GM21367 (cell line): ENCODE measurements at regions not wholly inside any gene's neighbourhood (a gene's known extent, or its start where the extent isn't known, plus 50 kb on each side); places are given as distances from the start of the nearest gene placed in this dataset.

Experiments used
- ATAC-seq: cut with Tn5 transposase; IDR thresholded peaks from one replicate; pipeline ENCODE4 v1.9.1; 2021; ENCODE audit not compliant: unreplicated experiment

DNA sequence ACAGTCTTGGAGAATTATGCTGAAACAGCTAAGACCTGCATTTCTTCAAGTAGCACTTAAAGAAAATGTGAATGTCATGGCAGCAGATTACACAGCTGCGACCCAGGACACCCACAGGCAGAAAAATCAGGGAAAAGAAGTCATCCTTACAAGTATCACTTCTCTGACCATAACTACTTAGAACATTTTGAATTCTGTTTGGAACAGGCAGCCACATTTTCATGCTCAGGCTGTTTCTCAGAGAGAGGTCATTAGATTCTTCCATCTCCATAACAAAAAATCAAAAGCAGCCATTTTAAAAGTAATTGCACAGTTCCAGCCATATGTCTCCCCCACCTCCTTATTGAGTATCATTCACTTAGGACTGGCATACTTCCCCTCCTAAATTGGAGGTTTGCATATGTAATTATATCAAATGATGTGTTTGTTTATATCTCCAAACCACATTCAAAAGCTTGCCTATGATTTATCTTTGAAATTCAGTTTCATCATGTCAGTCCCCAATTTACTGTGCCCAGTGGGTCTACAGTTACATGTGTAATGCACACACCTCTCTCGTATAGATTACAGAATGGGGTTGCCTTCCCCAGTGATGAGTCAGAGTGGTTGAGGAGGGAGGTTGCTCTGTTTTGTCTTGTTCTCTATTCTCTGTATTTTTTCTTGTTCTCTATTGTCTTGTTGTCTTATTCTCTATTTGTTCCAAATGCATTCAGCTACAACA lies 276.5 kb upstream of the MTNR1B start:
- ATAC-seq = no peak

DNA sequence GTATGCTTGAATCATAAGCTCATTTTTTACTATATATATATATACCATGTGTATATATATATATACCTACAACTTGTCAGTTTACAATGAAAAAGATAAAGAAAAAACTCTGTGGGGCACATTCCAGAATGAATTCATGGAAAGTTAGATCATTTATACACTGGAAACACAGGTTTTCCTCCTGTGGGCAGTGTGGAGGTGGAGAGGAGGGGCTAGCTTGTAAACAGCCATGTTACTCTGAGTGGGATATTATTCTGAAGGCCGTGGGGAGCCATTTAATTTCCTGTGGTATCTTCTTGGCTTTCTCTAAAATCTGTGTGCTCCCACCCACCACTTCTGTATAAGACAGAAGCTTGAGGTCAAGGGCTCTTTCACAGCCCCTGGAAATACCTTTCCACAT lies 273.4 kb upstream of the MTNR1B start:
- no peak for ATAC-seq

DNA sequence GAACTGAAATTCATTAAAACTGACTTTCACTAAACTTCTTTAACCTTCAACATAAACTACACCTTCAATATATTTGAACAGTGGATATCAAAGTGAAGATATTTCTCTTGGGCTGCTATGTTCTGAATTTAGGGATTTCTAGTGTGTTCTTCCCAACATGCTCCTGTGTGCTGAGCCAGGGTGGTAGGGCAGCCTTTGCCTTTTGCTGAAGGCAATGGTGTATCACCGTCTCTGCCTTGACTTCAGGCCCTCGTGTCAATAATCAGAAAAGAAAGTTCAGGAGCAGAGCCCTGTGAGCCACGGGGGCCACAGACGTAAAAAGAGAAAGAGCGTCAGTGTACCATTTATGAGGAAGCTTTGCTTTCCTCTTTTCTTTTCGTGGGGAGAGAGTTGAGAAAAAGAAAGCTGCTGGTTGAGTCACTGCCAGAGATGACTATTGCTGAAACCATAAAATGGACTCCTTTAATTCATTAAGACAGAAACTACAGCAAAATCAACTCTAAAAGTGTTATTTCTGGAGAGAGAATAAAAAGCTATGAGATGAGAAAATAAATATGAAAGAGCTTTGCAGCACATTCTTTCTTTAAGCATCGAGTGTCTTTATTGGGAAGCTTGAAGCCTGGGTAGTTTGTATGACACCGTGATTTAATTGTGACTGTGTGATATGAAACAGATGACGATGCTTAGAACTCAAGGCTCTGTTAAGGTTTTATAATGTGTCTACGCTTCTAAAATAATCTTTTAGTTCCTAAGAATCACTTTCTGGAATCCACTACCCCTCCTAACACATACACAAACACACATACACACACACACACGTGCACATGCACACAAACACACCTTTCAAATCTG lies 271.8 kb upstream of the MTNR1B start:
- no peak for ATAC-seq

DNA sequence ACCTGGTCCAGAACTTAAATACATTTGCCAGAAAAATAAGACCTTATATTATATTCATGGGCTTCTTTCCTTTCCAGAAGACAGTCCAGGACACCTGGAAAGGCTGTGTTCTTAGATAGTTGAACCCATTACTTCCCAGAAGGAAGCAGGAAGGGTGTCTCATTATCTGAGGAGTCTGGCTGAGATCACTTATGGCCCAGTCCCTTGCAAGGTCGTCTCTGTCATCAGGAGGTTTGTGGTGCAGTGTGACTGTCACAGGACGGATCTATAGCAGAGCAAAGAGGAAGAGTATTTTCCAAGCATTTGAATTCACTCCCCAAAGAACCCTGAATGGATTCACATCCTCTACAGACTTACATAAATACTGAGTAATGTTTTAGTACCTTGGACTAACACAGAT lies 270.7 kb upstream of the MTNR1B start:
- ATAC-seq = no peak

DNA sequence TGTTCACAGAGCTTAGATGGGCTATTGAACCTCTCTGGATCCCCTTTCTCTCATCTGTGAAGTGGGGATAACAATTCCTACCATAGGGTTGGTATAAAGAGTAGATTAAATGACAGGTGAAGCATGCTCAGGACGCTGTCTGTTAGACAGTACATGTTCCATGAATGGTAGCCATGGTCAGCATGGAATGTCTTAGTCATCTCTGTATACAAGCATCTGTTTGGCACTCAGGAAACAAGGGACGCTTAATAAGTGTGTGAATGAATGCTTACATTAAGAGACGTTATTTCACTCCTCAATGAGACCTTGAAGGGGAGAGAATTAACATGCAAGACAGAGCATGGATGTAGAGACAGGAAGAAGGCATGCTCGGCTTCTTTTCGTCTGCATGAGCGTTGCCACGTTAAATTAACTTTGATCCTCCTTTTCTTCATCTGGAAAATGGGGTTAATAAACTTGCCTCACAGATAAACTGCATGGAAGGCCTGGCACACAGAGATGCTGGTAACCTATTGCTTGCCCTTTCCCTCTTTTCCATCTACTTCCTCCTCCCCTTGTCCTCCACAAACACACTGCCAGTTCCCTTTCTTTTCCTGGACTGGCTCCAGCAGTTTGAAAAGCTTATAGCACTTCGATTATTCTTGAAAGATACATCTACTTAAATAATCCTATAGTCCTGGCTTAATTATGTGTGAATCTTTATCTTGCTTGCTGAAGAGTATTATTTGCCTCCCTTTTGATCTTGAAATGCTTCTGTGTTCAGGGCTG lies 267.2 kb upstream of the MTNR1B start:
- no peak for ATAC-seq

DNA sequence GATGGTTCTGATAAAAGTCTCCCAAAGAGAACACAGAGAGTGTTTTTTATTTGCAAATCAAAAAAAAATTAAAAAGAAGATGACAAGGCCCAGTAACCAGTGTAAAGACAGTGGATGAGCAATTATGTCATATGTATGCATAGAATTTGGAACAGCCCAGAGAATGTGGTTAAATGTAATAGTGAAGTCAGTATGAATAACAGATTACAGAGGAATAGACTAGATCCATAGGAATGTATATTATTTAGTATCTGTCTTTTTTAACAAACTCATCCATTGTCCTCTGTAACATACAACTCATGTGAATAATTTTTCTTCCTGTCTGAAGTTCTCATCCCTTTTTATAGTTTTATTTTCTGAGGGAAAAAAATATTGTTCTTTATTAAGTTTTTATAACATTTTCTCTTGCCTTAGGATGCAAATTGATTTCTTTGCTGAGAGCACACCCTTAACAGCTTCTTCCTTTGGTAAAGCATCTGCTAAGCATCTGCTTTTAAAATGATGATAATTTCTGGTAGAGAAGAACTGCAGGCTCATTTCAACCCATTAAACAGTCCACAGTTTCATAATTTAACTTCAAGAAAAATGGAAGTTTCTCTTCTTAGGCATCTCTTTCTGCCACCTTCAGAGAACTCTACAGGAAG lies 266.5 kb upstream of the MTNR1B start:
- ATAC-seq = no peak

DNA sequence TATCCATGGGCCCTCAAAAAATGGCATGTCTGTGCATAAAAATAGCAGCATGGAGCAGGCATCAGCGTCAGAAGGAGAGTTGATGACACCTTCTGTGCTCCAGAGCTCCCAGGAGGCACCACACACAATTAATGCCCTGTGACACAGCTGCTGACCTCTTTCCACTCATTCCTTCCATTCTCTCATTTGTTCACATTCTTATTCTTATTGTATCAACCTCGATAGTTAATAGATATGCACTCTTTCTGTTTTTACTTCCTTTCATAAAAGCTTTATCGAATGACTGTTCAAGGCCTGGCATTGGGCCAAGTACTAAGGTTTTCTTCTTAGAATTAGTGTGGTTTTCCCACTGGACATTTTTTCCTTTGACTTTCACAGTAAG lies 266.0 kb upstream of the MTNR1B start:
- ATAC-seq = no peak

DNA sequence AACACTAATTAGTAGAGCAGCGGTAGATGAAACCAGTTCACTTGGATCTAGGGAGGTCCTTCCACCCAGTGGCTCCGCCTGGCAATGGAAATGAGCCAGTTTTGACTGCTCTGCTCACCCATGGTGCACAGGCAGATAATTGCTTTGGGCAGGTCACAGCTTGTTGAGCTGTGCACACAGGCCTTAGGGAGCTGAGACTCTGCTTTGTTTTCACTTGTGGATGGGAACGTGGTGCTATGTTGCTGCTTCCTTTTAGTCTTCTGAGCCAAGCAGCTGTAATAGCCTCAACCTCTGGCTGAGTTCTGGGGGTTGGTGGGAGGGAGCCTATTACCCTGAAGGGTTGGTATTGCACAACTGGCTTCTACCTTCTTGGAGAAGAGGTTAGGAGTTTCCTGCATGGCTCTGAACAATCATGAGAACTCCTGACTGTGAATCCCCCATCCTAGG lies 262.3 kb upstream of the MTNR1B start:
- no peak for ATAC-seq

DNA sequence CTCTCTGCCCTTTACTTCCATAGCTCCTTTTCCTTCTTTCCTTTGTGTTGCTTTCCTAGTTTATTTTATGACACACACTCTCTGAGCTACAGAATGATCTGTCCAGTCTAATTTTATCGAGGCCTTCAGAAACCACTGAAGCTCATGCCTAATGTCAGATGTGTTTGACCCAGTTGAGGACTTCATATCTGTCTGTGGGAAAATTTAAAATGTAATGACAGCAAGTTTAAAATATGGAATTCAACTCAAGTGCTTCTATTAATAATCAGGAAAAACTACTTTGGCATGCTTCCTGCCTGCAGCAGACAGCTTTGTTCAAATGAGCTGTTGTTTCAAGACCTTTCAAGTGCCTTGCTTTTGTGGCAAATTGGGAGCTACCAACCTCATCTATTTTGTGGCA lies 261.8 kb upstream of the MTNR1B start:
- no peak for ATAC-seq

DNA sequence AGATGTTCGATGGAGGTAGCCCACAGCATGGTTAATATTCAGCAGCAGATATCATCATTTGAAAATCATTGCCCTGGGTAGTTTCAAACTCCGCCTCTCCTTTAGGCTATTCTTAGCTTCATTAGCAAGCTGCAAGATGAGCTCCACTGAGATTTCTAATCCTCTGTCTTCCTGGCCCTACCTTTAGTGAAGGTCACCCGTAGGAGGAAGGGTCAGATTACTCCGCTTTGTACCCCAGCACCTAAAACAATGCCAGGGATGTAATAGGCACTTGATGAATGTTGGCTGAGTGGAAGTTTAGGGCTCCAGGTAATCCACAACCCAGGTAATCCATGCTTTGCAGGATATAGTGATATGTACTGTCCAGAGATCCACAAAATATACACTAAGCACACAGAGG lies 260.1 kb upstream of the MTNR1B start:
- ATAC-seq = no peak

DNA sequence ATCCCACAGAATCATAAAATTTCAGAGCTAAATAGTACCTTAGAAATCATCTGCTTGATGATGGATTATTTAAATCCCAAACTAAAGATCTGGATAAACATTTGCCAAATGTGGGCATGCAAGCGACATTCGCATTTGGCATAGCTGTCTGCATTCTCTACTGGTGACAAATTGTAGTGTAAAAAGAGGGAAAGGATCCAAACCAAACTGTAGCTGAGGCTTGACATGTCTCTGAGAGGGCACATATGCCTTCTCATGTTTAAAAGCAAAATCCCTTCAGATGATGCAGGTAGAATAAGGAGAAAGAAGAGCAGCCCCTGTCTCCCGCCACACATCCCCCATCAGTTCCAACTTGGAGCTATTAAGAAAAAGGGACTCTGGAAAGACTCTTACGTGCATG lies 257.5 kb upstream of the MTNR1B start:
- no peak for ATAC-seq

DNA sequence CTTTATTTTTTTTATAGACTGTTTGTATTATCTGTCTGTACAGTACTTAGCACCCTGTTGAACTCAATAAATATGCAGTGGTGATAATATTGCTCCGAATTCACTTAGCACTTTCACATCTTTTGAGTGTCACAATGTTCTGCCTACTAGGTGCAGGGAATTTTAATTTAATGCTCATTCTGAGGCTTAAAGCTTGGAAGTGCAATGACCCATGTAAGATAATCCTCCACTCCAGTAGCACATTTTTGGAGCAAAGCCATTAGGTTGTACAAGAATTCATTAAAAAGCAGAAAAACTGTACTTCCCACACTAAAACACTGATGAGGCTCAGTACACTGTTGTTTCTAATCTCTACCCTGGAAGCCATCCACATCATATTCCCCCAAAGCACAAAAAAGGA lies 255.3 kb upstream of the MTNR1B start:
- no peak for ATAC-seq

DNA sequence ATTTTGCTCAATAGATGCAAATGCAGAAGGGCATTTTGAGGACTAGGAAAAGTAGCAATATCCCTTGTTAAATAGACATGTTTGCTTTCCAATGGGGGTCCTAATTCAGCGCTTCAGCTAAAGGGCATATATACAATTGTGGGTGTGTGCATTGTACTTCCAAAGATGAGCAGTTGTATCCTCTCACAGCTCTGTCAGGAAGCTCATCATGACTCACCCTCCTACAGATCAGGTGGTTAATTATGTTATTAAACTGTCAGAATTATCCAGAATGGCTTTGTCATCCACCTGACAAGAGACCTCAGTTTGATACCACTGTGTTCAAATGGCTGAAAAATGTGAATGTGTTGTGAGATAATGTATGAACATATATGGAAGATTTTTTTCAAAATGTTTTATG lies 252.2 kb upstream of the MTNR1B start:
- no peak for ATAC-seq

DNA sequence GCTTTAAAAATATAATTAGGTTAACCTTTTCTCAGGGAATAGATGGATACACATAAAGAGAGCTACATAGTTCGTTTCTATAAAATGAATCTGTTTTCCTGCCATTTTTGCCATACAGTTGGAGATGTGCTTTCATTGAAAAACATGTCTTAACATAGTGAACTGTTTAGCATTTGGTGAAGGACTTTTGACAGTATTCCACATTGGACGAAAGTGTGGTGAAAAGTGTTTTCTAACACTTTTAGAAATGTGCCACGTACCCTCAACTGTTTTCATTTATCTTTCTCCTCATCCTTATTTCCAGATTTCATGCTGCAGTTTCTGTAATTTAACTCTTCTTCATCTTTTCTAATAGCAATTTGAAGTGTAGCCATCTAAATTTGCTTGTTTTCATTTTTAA lies 249.1 kb upstream of the MTNR1B start:
- ATAC-seq = no peak

DNA sequence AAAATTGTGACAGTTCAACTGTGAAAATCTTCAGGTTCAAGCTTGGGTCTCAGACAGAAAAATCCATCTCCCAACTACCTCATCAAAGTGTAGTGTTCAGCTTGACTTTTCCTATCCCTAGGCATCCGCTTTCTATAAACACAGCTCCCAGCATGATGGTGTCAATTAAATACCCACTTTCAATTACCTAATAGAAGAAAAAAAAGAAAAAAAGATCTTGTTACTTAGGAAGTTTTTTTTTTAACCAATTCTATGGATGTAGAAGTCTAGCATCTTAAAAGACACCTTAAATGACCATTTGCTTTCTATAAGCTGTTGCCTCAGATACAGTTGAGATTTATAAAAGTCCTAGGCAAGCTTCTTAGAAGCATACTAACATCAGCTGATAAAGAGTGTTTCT lies 244.1 kb upstream of the MTNR1B start:
- no peak for ATAC-seq

DNA sequence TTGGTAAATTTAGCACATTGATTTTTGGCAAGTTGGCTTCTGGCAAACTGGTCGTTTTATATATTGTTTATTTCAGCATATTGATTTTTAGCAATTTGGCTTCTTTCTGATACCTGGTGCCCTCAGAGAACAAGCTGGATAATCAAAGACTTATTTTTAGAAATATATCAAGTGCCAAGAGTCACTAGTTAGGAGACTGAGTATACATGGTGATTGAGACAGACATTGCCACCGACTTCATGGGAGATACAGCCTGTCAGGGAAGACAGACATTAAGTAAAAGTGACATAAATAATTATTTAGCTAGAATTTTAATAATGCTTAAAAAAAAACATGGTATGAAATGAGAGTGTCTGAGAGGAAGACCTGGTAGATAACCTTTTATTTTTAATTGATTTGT lies 242.3 kb upstream of the MTNR1B start:
- no peak for ATAC-seq

DNA sequence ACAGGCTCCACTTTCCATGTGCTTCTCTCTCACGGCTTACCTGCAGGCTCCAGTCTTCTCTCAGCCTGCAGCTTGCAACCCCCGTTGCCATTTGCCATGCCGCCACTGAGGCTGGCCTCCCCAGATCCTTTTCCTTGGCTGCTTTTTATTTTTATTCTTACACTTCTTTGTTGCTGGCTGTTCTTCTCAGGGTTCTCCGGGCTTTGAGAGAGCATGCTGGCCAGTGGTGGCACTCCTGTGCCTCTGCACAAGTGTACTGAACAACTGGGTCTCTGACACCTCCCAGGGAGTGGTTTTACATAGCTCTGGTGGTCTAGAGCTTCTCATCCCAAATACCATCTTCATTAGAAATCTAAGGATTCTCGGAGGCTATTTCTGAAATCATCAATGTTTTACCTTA lies 241.7 kb upstream of the MTNR1B start:
- no peak for ATAC-seq

DNA sequence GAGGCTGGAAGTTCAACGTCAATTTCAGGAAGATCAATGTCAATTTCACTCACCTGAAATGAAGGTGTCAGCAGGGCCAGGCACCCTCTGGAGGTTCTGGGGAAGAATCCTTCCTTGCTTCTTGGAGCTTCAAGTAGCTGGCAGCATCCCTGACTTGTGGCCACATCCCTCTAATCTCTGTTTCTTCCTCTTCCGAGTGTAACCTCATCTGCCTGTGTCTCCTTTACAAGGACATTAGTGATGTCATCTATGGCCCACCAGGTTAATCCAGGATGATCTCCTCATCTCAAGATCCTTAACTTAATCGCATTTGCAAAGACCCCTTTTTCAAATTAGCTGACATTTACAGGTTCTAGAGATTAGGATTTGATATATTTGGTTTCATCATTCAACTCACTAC lies 240.8 kb upstream of the MTNR1B start:
- no peak for ATAC-seq

DNA sequence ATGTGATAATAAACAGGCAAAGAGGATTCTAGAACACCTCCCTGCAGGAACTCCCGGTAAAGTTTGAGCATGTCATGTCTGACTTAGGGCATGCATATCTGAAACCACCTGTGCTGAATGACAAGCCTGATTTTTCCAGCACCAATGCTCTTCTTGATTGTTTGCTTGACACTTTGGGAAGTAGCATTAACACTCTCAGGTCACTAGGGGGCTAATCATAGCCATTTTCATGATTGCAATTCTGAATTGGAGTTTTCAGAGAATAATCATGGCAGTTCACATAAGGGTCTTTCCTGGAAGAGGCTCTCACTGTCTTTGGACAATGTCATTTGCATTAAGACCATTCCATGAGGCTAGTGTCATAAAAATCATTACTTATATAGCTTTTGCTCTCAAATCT lies 234.4 kb upstream of the MTNR1B start:
- no peak for ATAC-seq

DNA sequence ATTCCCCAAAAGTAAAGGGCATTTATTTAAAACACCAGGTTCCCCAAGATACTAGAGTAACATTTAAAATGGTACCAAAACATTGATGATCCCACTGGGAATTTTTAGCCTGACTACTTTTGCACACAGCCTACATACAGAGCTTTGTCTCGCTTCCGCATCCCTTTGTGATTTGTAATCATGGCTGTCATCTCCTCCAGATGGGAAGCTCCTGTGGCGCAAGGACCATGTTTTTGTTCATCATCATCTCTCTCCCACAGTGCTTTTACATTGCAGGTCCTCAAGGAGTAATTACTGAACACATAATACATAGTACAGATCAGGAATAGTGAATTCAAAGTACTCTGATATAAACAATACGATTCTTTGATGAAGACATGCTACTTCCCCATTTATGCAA lies 231.2 kb upstream of the MTNR1B start:
- ATAC-seq = no peak

DNA sequence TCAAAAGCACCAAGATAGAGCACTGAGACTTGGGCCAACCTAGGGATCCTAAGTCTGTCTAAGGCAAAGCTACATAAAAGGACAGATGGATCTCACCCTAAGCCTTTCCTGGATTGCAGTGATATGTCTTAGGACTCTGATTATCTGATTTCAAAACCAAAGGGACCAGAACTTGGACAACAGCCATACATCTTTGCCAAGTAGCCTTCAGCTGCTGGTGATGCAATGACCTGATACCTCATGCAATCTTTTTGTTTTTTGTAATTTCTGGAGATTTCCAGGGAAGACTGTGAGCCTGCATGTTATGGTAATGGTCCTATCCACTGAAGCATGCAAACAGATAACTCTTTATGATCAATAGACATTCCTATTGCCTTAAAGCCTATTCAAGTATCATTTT lies 230.4 kb upstream of the MTNR1B start:
- no peak for ATAC-seq
